ENCODE measurements at regions not wholly inside any gene's neighbourhood (a gene's known extent, or its start where the extent isn't known, plus 50 kb on each side); places are given as distances from the start of the nearest gene placed in this dataset.

- Histone ChIP-seq H3K79me2 (ENCODE audit: insufficient read depth, low read length) (no peaks in the 10 kb centered on the region), H4K20me1 (ENCODE audit: low read depth, low read length) (no peaks in the 10 kb centered on the region), H3K27ac (ENCODE audit: low read depth, low read length) (no peak overlapping the region), H3K4me2 (ENCODE audit: low read depth, low read length, poor library complexity, severe bottlenecking) (no peak overlapping the region), H2AFZ (ENCODE audit: low read depth, low read length, severe bottlenecking) (no peak overlapping the region), H3K27me3 (ENCODE audit: low read length) (no peaks in the 10 kb centered on the region), H3K9me3 (ENCODE audit: insufficient read depth, low read length) (no peaks in the 10 kb centered on the region), H3K4me3 (ENCODE audit: insufficient read depth, low read length, poor library complexity, severe bottlenecking) (no peak overlapping the region), H3K9ac (ENCODE audit: low read length) (no peak overlapping the region), H3K36me3 (ENCODE audit: low read length) (no peaks in the 10 kb centered on the region), H3K9me2 (replicated peaks; ENCODE audit: insufficient read depth, low read length) (no peaks in the 10 kb centered on the region), H3F3A (ENCODE audit: insufficient read depth) (no peaks in the 10 kb centered on the region)
- TF ChIP-seq CTCF (IDR thresholded peaks at IDR 0.05; ENCODE audit: insufficient read depth, low read length, poor library complexity, severe bottlenecking) (no peak), EZH2phosphoT487 (conservative IDR thresholded peaks at IDR 0.05; ENCODE audit: low read length) (no peak)
Observed at GRCh38 chr12:126369487-126370463, 1304.5 kb downstream of the AACS start.

- Histone ChIP-seq H3K27me3 (ENCODE audit: low read length) (no peaks in the 10 kb centered on the region), H3K79me2 (ENCODE audit: insufficient read depth, low read length) (no peaks in the 10 kb centered on the region), H3K9me3 (ENCODE audit: insufficient read depth, low read length) (no peaks in the 10 kb centered on the region; the same call in 1 of the 2 replicates), H3K36me3 (ENCODE audit: low read length) (no peaks in the 10 kb centered on the region), H3K9me2 (replicated peaks; ENCODE audit: insufficient read depth, low read length) (no peaks in the 10 kb centered on the region), H3K9ac (ENCODE audit: low read length) (no peak overlapping the region), H3K4me3 (ENCODE audit: insufficient read depth, low read length, poor library complexity, severe bottlenecking) (no peak overlapping the region), H2AFZ (ENCODE audit: low read depth, low read length, severe bottlenecking) (no peak overlapping the region), H3K27ac (ENCODE audit: low read depth, low read length) (no peak overlapping the region), H4K20me1 (ENCODE audit: low read depth, low read length) (no peaks in the 10 kb centered on the region), H3K4me2 (ENCODE audit: low read depth, low read length, poor library complexity, severe bottlenecking) (no peak overlapping the region), H3F3A (ENCODE audit: insufficient read depth) (no peaks in the 10 kb centered on the region)
- TF ChIP-seq CTCF (IDR thresholded peaks at IDR 0.05; ENCODE audit: insufficient read depth, low read length, poor library complexity, severe bottlenecking) = no peak
- TF ChIP-seq EZH2phosphoT487 (conservative IDR thresholded peaks at IDR 0.05; ENCODE audit: low read length) = no peak
Observed at GRCh38 chr12:126383506-126383905, 1318.3 kb downstream of the AACS start.

GRCh38 chr12:126384026-126384564 lies 1318.9 kb downstream of the AACS start:
- no peak overlapping the region for H2AFZ ChIP-seq (ENCODE audit: low read depth, low read length, severe bottlenecking)
- H3K27ac ChIP-seq (ENCODE audit: low read depth, low read length) = no peak overlapping the region
- H3F3A ChIP-seq (ENCODE audit: insufficient read depth) = no peaks in the 10 kb centered on the region
- no peak overlapping the region for H3K4me3 ChIP-seq (ENCODE audit: insufficient read depth, low read length, poor library complexity, severe bottlenecking)
- no peaks in the 10 kb centered on the region for H4K20me1 ChIP-seq (ENCODE audit: low read depth, low read length)
- H3K9me3 ChIP-seq (ENCODE audit: insufficient read depth, low read length) = no peaks in the 10 kb centered on the region
- no peaks in the 10 kb centered on the region for H3K9me2 ChIP-seq (replicated peaks; ENCODE audit: insufficient read depth, low read length)
- no peak overlapping the region for H3K4me2 ChIP-seq (ENCODE audit: low read depth, low read length, poor library complexity, severe bottlenecking)
- no peaks in the 10 kb centered on the region for H3K27me3 ChIP-seq (ENCODE audit: low read length)
- H3K36me3 ChIP-seq (ENCODE audit: low read length) = no peaks in the 10 kb centered on the region
- H3K9ac ChIP-seq (ENCODE audit: low read length) = no peak overlapping the region
- H3K79me2 ChIP-seq (ENCODE audit: insufficient read depth, low read length) = no peaks in the 10 kb centered on the region
- TF ChIP-seq CTCF (IDR thresholded peaks at IDR 0.05; ENCODE audit: insufficient read depth, low read length, poor library complexity, severe bottlenecking) (no peak), EZH2phosphoT487 (conservative IDR thresholded peaks at IDR 0.05; ENCODE audit: low read length) (no peak)
